ENCODE measurements at regions not wholly inside any gene's neighbourhood (a gene's known extent, or its start where the extent isn't known, plus 50 kb on each side); places are given as distances from the start of the nearest gene placed in this dataset.

GRCh38 chr1:55547405-55547804, 332.2 kb upstream of the USP24 start:
- DNase-seq: no peak

GRCh38 chr1:55546553-55546952, 331.4 kb upstream of the USP24 start:
- no peak for DNase-seq

GRCh38 chr1:55544826-55545225, 329.7 kb upstream of the USP24 start:
- DNase-seq: no peak

GRCh38 chr1:55542901-55543504, 327.8 kb upstream of the USP24 start:
- no peak for DNase-seq

- DNase-seq: no peak
Observed at GRCh38 chr1:55541296-55541695, 326.1 kb upstream of the USP24 start.

DNA sequence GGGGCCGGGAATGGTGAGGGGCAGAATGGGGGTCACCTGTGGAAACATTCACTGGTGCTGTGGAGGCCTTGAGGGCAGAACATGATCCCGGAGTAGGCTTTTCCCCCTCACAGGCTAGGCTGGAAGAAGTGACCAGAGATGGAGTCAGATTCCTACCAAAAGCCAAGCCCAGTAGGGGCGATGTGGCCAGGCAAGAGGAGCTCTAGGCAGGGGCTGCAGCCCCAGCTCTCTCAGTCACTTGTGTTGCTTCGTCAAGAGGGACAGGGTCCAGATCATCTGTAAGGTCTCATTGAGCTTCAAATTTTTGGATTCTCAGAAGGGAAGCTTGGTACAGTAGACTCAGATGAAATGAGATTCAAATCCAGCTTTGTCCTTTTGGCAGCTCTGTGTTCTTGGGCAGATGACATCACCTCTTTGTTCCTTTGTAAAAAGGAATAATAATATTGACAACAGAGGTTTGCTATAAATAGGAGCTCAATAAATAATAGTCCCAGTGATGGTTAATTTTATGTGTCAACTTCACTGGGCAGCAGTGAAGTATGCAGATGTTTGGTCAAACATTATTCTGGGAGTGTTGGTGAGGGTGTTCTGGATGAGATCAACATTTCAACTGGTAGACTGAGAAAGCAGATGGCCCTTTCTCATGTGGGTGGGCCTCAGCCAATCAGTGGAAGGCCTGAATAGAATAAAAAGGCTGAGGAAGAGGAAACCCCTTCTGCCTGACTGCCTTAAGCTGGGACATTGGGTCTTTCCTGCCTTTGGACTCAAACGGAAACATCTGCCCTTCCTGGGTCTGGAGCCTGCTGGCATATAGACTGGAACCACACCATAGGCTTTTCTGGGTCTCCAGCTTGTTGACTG, 324.7 kb upstream of the USP24 start:
- DNase-seq: no peak

DNA sequence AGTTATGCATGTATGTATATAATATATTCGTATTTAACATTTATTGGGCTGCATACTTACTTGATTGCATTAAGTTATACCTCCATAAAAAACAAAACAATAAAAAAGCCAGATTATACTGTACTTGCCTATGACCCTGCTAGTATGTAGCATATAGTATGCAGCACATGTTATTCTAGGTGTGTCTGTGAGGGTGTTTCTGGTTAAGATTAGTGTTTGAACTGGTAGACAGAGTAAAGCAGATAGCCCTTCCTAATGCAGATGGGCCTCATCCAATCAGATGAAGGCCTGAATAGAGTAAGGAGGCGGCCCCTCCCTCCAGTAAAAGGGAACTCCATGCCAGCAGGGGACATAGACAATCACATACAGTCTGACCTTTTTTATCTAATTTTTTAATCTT, 323.3 kb upstream of the USP24 start:
- DNase-seq: no peak

GRCh38 chr1:55536545-55536865, 321.3 kb upstream of the USP24 start:
- no peak for DNase-seq

GRCh38 chr1:55535724-55536544, 320.8 kb upstream of the USP24 start:
- no peak for DNase-seq

GRCh38 chr1:55534565-55535121, 319.5 kb upstream of the USP24 start:
- DNase-seq: no peak

DNA sequence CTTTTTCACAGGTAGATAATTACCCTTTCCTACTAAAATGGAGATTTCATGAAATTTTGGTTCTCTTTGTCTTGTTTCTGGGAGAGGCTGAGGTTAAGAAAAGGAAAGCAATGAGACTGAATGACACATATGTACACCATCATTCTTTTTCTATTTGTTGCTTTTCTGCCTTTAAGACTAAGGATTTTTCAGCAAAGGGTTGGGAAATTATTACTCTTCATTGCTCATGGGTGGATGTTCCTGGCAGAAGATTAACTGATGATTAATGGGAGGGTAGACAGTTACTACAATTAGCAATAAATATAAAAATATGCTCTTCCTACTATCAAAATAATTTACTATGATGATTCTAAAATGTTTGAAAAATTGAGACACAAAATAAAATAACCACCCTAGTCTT, 316.5 kb upstream of the USP24 start:
- DNase-seq: no peak

GRCh38 chr1:55530749-55531478, 315.8 kb upstream of the USP24 start:
- DNase-seq: no peak

- DNase-seq: no peak
Observed at GRCh38 chr1:55529017-55529416, 313.9 kb upstream of the USP24 start.

DNA sequence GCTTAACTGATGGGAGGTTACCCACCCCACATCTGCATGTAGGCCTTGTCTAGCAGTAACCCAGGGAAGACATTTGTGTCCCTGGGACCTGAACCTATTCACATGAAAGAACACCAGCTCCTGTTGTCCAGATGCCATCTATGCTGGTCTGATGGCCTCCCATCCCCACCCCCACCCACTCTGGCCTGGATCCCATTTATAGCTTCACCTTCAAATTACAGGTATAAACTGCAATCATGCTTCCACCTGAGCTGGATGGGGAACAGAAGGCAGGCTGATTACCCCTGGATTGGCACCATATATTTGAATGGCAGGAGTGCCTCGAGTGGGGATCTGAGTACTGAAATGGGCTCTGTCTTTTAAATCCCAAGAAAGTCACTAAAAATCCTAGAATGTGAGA, 312.7 kb upstream of the USP24 start:
- DNase-seq: no peak

DNA sequence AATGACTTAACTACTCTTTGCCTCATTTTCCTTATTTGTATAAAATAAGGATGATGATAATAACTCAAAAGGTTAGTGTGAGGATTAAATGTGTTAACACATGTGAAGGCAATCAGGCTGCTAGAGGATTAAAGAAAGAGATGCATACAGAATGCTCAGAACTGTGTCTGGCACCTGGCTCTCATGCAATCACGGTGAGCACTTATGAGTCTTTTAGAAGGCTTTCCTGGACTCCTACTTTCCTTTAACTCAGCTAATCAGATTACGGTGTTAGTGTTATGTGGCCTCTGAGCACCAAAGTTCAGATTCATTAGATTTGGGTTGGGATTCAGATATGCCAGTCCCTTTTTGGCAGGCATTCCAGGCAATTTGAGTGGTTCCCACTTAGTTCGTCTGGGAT, 311.6 kb upstream of the USP24 start:
- DNase-seq: no peak

DNA sequence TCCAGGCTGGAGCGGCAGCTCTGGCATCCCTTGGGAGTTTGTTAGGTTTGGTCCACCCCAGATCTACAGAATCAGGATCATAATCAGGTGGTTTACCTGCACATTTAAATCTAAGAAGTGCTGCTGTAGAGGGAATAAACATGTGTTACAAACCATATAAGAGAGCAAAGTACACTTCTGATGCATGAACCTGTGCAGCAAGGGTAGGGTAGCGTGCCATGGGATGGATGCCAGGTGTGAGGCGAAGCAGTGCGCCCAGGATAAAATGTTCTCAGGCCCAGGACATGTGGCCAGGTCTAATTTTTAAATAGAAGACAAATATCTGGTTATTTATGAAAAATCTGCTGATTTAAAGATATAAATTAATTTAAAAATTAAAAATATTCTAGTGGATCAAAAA, 308.8 kb upstream of the USP24 start:
- no peak for DNase-seq

GRCh38 chr1:55522982-55523381, 307.8 kb upstream of the USP24 start:
- DNase-seq: no peak

- no peak for DNase-seq
Observed at GRCh38 chr1:55522353-55522903, 307.3 kb upstream of the USP24 start.

DNA sequence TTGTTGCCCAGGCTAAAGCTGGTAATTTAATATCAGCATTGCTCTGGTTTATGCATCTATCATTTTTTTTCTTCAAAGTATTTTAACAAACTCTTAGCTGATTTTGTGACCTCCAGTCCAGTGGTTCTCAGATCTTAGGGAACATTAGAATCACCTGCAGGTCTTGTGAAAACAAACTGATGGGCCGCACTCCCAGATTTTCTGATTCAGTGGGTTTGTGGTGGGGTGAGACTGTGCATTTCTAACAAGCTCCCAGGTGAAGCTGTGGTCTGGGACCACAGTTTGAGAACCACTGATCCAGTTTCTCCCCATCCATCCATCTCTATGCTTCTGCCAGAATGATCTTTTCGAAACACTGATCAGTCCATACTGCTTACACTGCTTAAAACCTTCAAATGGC, 305.7 kb upstream of the USP24 start:
- DNase-seq: no peak

GRCh38 chr1:55519937-55520683, 304.9 kb upstream of the USP24 start:
- DNase-seq: no peak

DNA sequence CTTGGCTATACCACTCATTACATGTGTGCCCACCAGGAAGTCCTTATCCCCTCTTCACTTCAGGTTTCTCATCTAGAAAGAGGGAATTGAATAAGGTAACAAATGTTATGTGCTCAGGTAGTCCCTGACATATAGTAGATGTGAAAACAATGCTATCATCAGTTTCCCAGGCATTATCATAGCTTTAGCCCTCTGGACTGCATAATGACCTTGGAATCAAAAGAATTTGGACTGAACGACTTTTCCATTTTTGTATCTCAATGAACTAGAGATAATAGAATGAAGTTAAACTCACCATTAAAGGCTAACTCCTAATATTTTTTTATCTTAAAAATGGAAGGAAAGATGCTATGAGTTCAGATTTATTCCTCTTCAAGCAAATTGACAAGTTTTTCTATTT, 304.1 kb upstream of the USP24 start:
- DNase-seq: no peak

DNA sequence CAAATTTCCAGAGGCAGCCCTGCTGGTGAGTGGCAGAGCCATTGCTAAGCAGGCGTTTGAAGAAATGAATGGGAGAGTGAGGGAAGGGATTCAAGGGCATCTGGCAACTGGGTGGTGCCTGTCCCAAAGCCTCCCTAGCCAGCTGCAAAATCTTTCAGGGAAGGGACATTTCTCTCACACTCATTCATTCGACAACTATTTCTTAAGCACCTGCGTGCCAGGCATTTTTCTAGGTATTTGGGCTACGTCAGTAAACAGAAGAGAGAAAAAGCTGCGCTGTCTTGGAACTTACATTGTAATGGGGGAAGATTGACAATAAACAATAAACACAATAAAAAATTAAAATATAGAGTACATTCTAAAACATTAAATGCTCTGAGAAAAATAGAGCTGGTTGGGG, 301.9 kb upstream of the USP24 start:
- no peak for DNase-seq
